GM06990 (cell line): ENCODE measurements at regions not wholly inside any gene's neighbourhood (a gene's known extent, or its start where the extent isn't known, plus 50 kb on each side); places are given as distances from the start of the nearest gene placed in this dataset.

Source experiments
- DNase-seq: peaks from one replicate; pipeline ENCODE4 v3.0.0-alpha.2; 2011; ENCODE audit not compliant: insufficient read length; ENCODE audit errors: extremely low read depth
- H3K27me3 ChIP-seq: replicated peaks from 2 replicates; pipeline ENCODE4 v1.6.0; 2011; ENCODE audit warnings: low read length; ENCODE audit not compliant: control insufficient read depth, insufficient read depth
- H3K36me3 ChIP-seq: 2 replicates; pipeline ENCODE4 v1.5.1; 2011; ENCODE audit warnings: low read length; ENCODE audit not compliant: control insufficient read depth, insufficient read depth
- H3K4me3 ChIP-seq: replicated peaks from 2 replicates; pipeline ENCODE4 v1.5.1; 2011; ENCODE audit warnings: low read depth, mild to moderate bottlenecking, control low read depth, low read length
- CTCF ChIP-seq: IDR thresholded peaks from 2 replicates; pipeline ENCODE4 v1.5.1; 2011; ENCODE audit warnings: low read length, control low read depth, mild to moderate bottlenecking, inconsistent platforms; ENCODE audit not compliant: insufficient read depth, poor library complexity, severe bottlenecking

DNA sequence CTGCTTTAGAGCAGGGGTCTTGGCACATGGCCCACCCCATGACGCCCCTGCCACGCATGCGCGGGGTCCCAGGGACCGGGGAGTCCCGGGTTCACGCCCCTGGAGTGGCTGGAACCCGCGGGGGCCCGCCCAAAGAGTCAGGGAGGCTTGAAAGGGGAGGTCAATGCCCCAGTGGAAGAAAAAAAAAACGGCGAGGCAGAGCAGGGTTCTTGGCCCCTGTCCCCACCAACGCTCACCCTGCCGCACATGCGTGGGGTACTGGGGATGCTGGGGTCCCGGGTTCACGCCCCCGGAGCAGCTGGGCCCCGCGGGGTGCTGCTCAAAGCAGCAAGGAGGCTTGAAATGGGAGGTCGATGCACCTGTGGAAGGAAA, 319.1 kb downstream of the ALG10 start:
- no peaks in the 10 kb centered on the region for H3K36me3 ChIP-seq
- H3K27me3 ChIP-seq = no peaks in the 10 kb centered on the region
- H3K4me3 ChIP-seq = no peak overlapping the region
- DNase-seq = no peak
- no peak for TF ChIP-seq CTCF

DNA sequence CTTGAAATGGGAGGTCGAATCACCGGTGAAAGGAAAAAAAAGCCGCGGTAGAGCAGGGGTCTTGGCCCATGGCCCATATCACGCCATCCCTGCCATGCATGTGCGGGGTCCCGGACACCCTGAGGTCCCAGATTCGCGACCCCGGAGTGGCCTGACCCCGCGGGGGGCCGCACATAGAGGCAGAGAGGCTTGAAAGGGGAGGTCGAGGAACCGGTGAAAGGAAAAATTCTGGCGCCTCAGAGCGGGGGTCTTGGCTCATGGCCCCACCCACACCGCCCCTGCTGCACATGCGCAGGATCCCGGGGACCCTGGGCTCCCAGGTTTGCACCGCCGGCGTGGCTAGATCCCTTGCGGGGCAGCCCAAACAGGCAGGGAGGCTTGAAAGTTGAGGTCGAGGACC, 319.8 kb downstream of the ALG10 start:
- no peak for DNase-seq
- no peaks in the 10 kb centered on the region for H3K36me3 ChIP-seq
- H3K4me3 ChIP-seq = no peak overlapping the region
- H3K27me3 ChIP-seq = no peaks in the 10 kb centered on the region
- no peak for TF ChIP-seq CTCF

GRCh38 chr12:34343345-34343744, 321.0 kb downstream of the ALG10 start:
- no peak overlapping the region for H3K4me3 ChIP-seq
- TF ChIP-seq CTCF = no peak
- H3K27me3 ChIP-seq = no peaks in the 10 kb centered on the region
- no peak for DNase-seq
- H3K36me3 ChIP-seq = no peaks in the 10 kb centered on the region

- TF ChIP-seq CTCF = no peak
- no peak for DNase-seq
- Histone ChIP-seq H3K4me3 (no peak overlapping the region), H3K27me3 (no peaks in the 10 kb centered on the region), H3K36me3 (no peaks in the 10 kb centered on the region)
Observed at GRCh38 chr12:34343766-34344165, 321.5 kb downstream of the ALG10 start.

DNA sequence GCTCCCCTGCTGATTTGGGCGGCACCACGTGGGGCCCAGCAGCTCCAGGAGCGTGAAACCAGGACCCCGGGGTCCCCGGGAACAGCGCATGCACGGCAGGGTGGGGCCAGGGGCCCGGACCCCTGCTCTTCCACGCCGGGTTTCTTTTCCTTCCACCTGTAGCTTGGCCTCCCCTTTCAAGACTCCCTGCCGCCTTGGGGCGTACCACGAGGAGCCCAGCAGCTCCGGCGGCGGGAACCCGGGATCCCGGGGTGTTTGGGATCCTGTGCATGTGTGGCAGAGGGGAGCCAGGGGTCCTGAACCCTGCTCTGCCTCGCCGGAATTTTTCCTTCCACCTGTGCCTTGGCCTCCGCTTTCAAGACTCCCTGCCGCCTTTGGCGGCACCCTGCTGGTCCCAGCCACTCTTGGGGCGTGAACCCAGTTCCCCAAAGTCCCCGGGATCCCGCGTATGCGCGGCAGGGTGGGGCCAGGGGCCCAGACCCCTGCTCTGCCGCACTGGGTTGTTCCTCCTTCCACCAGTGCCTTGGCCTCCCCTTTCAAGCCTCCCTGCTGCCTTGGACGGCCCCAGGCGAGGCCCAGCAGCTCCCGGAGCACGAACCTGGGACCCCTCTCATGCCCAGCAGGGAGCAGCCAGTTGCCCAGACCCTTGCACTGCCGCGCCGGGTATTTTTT, 322.7 kb downstream of the ALG10 start:
- DNase-seq = no peak
- no peak overlapping the region for H3K4me3 ChIP-seq
- no peak for TF ChIP-seq CTCF
- no peaks in the 10 kb centered on the region for H3K27me3 ChIP-seq
- no peaks in the 10 kb centered on the region for H3K36me3 ChIP-seq

DNA sequence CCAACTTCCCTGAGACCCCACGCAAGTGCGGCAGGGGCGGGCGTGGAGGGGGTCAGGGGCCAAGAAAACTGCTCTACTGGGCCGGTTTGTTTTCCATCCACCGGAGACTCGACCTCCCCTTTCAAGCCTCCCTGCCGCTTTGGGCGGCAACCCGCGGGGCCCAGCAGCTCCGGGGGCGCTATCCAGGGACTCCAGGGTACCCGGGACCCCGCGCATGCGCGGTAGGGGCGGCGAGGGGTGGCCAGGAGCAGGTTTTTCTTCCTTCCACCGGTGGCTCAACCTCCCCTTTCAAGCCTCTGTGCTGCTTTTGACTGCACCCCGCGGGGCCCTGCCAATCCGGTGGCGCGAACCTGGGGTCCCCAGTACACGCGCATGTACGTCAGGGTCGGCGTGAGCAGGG, 323.5 kb downstream of the ALG10 start:
- no peak for DNase-seq
- Histone ChIP-seq H3K36me3 (no peaks in the 10 kb centered on the region), H3K27me3 (no peaks in the 10 kb centered on the region), H3K4me3 (no peak overlapping the region)
- TF ChIP-seq CTCF = no peak
